ENCODE measurements at regions not wholly inside any gene's neighbourhood (a gene's known extent, or its start where the extent isn't known, plus 50 kb on each side); places are given as distances from the start of the nearest gene placed in this dataset.

DNA sequence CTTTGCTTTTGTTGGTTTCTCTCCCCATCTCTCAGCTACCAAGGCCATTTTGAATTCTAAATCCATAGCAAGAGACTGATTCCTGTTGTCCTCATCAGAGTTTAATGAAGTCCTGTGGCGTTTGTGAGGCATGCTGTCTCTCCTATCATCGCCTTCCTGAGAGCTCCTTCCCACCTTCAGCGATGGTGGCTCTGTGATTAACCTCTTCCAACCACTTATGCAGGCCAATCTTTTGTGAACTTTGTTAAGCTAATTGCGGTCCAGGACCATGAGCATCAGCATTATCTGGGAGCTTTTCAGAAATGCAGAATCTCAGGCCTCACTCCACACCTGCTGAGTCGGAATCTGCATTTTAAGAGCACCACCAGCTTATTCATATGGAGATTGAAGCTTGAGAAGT is 272.5 kb upstream of the CDYL start:
- Histone ChIP-seq H3K79me2 (ENCODE audit: insufficient read depth, low read depth, low read length) (no peaks in the 10 kb centered on the region), H3K4me3 (ENCODE audit: low read depth, low read length, poor library complexity, severe bottlenecking) (no peak overlapping the region), H3K9me3 (ENCODE audit: low read length) (no peaks in the 10 kb centered on the region; the same call in 1 of the 2 replicates), H4K20me1 (ENCODE audit: insufficient read depth, low read length) (no peaks in the 10 kb centered on the region), H2AFZ (ENCODE audit: low read length) (no peak overlapping the region), H3K4me1 (ENCODE audit: insufficient read depth, low read length, poor library complexity, severe bottlenecking) (no peaks in the 10 kb centered on the region), H3K9me2 (ENCODE audit: insufficient read depth, low read length) (no peaks in the 10 kb centered on the region), H3K27ac (ENCODE audit: low read depth, low read length, poor library complexity, severe bottlenecking) (no peak overlapping the region), H3K4me2 (ENCODE audit: low read length) (no peak overlapping the region), H3K36me3 (ENCODE audit: insufficient read depth, low read length) (no peaks in the 10 kb centered on the region)
- intact Hi-C loops (cut with micrococcal nuclease; ENCODE audit: unreplicated experiment), result no loop called here
- no peak for TF ChIP-seq EZH2phosphoT487 (IDR thresholded peaks at IDR 0.05; ENCODE audit: borderline replicate concordance, low read depth, low read length)
- TF ChIP-seq, protein P1, sequence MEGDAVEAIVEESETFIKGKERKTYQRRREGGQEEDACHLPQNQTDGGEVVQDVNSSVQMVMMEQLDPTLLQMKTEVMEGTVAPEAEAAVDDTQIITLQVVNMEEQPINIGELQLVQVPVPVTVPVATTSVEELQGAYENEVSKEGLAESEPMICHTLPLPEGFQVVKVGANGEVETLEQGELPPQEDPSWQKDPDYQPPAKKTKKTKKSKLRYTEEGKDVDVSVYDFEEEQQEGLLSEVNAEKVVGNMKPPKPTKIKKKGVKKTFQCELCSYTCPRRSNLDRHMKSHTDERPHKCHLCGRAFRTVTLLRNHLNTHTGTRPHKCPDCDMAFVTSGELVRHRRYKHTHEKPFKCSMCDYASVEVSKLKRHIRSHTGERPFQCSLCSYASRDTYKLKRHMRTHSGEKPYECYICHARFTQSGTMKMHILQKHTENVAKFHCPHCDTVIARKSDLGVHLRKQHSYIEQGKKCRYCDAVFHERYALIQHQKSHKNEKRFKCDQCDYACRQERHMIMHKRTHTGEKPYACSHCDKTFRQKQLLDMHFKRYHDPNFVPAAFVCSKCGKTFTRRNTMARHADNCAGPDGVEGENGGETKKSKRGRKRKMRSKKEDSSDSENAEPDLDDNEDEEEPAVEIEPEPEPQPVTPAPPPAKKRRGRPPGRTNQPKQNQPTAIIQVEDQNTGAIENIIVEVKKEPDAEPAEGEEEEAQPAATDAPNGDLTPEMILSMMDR (conservative IDR thresholded peaks at IDR 0.05; ENCODE audit: low read length), result no peak
- BruUV-seq (replicated peaks), result no TSS peak
- POLR2A ChIA-PET, result no interaction called here
- CTCF ChIA-PET (ENCODE audit: unreplicated experiment), result no interaction called here
- no peak for DNase-seq (ENCODE audit: low spot score)

DNA sequence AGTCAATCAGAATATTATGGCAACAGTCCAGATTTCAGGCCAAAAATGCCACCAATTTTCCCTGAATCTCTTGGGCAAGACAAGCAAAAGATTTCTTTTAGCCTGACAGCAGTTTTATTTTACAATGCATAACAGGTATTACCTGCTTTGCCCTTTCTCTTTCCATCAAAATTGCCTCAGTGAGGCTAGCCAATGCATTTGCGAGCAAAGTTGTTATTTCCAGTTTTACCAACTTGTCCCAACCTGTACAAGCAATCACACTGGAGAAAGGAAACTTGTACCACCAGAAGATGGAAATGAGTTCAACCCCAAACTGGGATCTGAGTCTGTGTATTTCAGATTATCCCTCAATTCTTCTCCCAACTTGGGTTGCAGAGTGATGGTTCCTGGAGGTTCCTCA is 279.9 kb upstream of the CDYL start:
- H3K4me1 ChIP-seq (ENCODE audit: insufficient read depth, low read length, poor library complexity, severe bottlenecking), result no peaks in the 10 kb centered on the region
- no peak for DNase-seq (ENCODE audit: low spot score)
- H3K27ac ChIP-seq (ENCODE audit: low read depth, low read length, poor library complexity, severe bottlenecking), result no peak overlapping the region
- no peak for TF ChIP-seq EZH2phosphoT487 (IDR thresholded peaks at IDR 0.05; ENCODE audit: borderline replicate concordance, low read depth, low read length)
- TF ChIP-seq, protein P1 (conservative IDR thresholded peaks at IDR 0.05; ENCODE audit: low read length), result no peak
- no TSS peak for BruUV-seq (replicated peaks)
- H2AFZ ChIP-seq (ENCODE audit: low read length), result no peak overlapping the region
- intact Hi-C loops (cut with micrococcal nuclease; ENCODE audit: unreplicated experiment), result no loop called here
- POLR2A ChIA-PET, result no interaction called here
- H4K20me1 ChIP-seq (ENCODE audit: insufficient read depth, low read length), result no peaks in the 10 kb centered on the region
- CTCF ChIA-PET (ENCODE audit: unreplicated experiment), result no interaction called here
- H3K79me2 ChIP-seq (ENCODE audit: insufficient read depth, low read depth, low read length), result no peaks in the 10 kb centered on the region
- H3K9me3 ChIP-seq (ENCODE audit: low read length), result no peaks in the 10 kb centered on the region; the same call in 1 of the 2 replicates
- H3K4me2 ChIP-seq (ENCODE audit: low read length), result no peak overlapping the region
- H3K36me3 ChIP-seq (ENCODE audit: insufficient read depth, low read length), result no peaks in the 10 kb centered on the region
- no peaks in the 10 kb centered on the region for H3K9me2 ChIP-seq (ENCODE audit: insufficient read depth, low read length)
- no peak overlapping the region for H3K4me3 ChIP-seq (ENCODE audit: low read depth, low read length, poor library complexity, severe bottlenecking)

DNA sequence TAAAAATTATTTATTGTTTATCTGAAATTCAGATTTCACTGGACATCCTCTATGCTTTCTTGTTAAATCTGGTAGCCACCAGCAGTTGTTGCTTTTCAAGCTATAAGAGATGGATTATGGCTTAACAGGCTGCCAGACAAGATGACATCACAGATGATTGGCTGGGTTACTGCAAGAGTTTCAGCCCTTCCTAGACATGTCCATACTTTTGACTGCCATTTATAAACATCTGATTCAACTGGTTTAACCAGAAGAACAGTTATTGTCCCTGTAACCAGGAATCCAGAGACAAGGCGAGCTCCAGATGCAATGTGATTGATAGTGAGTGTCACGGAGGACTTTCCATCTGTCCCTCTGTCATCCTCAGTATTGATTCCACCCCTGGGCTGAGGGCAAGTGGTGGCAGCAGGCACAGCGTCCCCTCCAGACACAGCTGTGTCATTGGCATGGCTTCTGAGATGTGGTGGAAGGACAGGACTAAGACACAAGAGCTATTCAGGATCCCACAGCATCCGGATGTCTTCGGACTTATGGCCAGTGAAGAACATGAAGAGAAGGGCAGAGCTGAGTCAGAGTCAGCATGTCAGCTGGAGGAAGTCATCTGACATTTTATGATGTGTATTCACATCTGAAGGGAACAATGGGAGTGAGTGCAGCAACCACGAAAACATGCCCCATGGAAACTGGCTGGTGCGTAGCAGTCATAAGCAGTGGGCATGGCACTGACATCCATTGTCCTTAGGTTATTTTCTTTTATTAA is 284.5 kb upstream of the CDYL start:
- CTCF ChIA-PET (ENCODE audit: unreplicated experiment), result no interaction called here
- Histone ChIP-seq H3K79me2 (ENCODE audit: insufficient read depth, low read depth, low read length) (no peaks in the 10 kb centered on the region), H3K36me3 (ENCODE audit: insufficient read depth, low read length) (no peaks in the 10 kb centered on the region), H3K4me1 (ENCODE audit: insufficient read depth, low read length, poor library complexity, severe bottlenecking) (no peaks in the 10 kb centered on the region), H3K27ac (ENCODE audit: low read depth, low read length, poor library complexity, severe bottlenecking) (no peak overlapping the region), H4K20me1 (ENCODE audit: insufficient read depth, low read length) (no peaks in the 10 kb centered on the region), H3K9me3 (ENCODE audit: low read length) (0 out of 2 replicates have a peak, but pooled peaks cover 15% of the 10 kb centered on the region), H3K4me3 (ENCODE audit: low read depth, low read length, poor library complexity, severe bottlenecking) (no peak overlapping the region), H3K9me2 (ENCODE audit: insufficient read depth, low read length) (no peaks in the 10 kb centered on the region), H3K4me2 (ENCODE audit: low read length) (no peak overlapping the region), H2AFZ (ENCODE audit: low read length) (no peak overlapping the region)
- BruUV-seq (replicated peaks), result no TSS peak
- no peak for TF ChIP-seq EZH2phosphoT487 (IDR thresholded peaks at IDR 0.05; ENCODE audit: borderline replicate concordance, low read depth, low read length)
- TF ChIP-seq, protein P1 (conservative IDR thresholded peaks at IDR 0.05; ENCODE audit: low read length), result no peak
- POLR2A ChIA-PET, result interaction anchor here (0.6 kb wide), 1 partner anchor 1809 kb away, joined by 3 read pairs; no protein-coding TSS in a partner anchor
- intact Hi-C loops (cut with micrococcal nuclease; ENCODE audit: unreplicated experiment), result no loop called here
- DNase-seq (ENCODE audit: low spot score), result no peak
